Ovary (tissue), 7 donors: ENCODE measurements at regions not wholly inside any gene's neighbourhood (a gene's known extent, or its start where the extent isn't known, plus 50 kb on each side); places are given as distances from the start of the nearest gene placed in this dataset.

Experiments
- DNase-seq, 5 donors: peaks; one replicate each; pipeline ENCODE4 v3.0.0-alpha.2; 2019 to 2020
- H3K27ac ChIP-seq, 2 donors: fragments of 200-600 bp; one replicate each; pipeline versions ENCODE4 v1.5.1 to v1.8.0; 2019 to 2022
- H3K27me3 ChIP-seq: fragments of 200-600 bp; one replicate; pipeline ENCODE4 v1.8.0; 2022
- H3K36me3 ChIP-seq: fragments of 200-600 bp; sonication (generic); one replicate; pipeline ENCODE4 v1.5.1; 2019
- H3K4me1 ChIP-seq: one replicate; pipeline ENCODE4 v1.8.1; 2013; ENCODE audit warnings: mild to moderate bottlenecking, moderate library complexity; ENCODE audit not compliant: insufficient read depth
- H3K4me3 ChIP-seq: fragments of 200-600 bp; sonication (generic); one replicate; pipeline ENCODE4 v1.5.1; 2017
- H3K9me3 ChIP-seq, 2 donors: fragments of 200-600 bp in 1 of 2; sonication (generic) in 1 of 2; one replicate each; pipeline versions ENCODE4 v1.5.1 to v1.8.1; 2013 to 2019; ENCODE audit warnings: mild to moderate bottlenecking in 1 of 2, moderate library complexity in 1 of 2
- EP300 ChIP-seq: sonication (generic); formaldehyde crosslinking; IDR thresholded peaks from one replicate; pipeline ENCODE4 v1.6.1; 2017; ENCODE audit warnings: antibody characterized with exemption
- POLR2A ChIP-seq: fragments of 450-650 bp; IDR thresholded peaks from one replicate; pipeline ENCODE4 v1.6.1; 2017; ENCODE audit warnings: antibody characterized with exemption, mild to moderate bottlenecking, moderate library complexity
- WGBS, 3 donors: extraction: QIAGEN DNeasy Blood & Tissue Kit in 1 of 3; methylation state at CpG; one replicate each; pipeline versions ENCODE4 v1.1.5 to v1.1.7; 2013 to 2017; 5-methylcytosine and 5-hydroxymethylcytosine counted together
- intact Hi-C, 4 donors: fragments of 100-400 bp; cut with DNase I; formaldehyde crosslinking; loops; one replicate each; pipeline versions ENCODE4 v1.11.0 to v1.15.1; 2022 to 2023
- TF ChIP-seq, protein P1 (sequence below), 3 donors: fragments of 450-650 bp in 2 of 3; fragments of 200-600 bp in 1 of 3; IDR thresholded peaks; one replicate each; pipeline versions ENCODE4 v1.5.1 to v1.8.0; 2016 to 2022; ENCODE audit warnings: antibody characterized with exemption in 3 of 3, mild to moderate bottlenecking in 1 of 3
- donor health status: DM: no; HTN: no; CAD: no; lungs with moderate emphysema.
- donor health status: DM: no; HTN: no; CAD: no.
- donor health status: Bipolar disorder and iron deficiency.
- donor health status: DM: no; HTN: no; CAD: no.
- donor health status: DM: yes; HTN: yes; CAD: no.

DNA sequence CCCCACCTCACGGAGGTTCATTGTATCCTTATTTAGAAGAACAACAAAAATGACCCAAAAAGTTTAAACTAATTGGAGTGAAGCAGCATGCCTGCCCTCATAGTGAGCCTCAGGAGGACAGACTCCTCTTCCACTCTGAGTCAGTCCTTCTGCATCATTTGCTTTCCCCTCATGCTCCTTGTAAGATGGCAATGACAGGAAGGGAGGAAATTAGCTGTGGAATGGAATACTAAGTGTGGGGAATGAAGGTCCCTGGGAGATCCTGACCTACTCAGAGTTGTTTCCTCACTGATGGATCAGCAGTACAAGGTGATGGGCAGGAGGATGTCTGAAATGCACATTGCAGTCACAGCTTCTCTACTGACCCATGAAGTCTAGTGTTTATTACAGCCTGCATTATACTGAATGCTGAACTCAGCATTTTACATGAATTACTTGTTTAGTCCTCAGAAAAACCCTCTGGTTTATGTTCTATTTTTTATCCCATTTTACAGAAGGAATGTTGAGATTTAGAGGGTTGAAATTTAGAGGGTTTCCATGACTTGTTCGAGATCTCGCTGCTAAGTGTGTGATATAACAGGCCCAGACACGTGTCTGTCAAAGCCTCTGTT is 212.0 kb upstream of the PCSK2 start:
- intact Hi-C loops = no loop called here
- TF ChIP-seq, protein P1, sequence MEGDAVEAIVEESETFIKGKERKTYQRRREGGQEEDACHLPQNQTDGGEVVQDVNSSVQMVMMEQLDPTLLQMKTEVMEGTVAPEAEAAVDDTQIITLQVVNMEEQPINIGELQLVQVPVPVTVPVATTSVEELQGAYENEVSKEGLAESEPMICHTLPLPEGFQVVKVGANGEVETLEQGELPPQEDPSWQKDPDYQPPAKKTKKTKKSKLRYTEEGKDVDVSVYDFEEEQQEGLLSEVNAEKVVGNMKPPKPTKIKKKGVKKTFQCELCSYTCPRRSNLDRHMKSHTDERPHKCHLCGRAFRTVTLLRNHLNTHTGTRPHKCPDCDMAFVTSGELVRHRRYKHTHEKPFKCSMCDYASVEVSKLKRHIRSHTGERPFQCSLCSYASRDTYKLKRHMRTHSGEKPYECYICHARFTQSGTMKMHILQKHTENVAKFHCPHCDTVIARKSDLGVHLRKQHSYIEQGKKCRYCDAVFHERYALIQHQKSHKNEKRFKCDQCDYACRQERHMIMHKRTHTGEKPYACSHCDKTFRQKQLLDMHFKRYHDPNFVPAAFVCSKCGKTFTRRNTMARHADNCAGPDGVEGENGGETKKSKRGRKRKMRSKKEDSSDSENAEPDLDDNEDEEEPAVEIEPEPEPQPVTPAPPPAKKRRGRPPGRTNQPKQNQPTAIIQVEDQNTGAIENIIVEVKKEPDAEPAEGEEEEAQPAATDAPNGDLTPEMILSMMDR (IDR thresholded peaks at IDR 0.05) = no peak
- TF ChIP-seq POLR2A (no peak), EP300 (no peak)
- no peaks in the 10 kb centered on the region for H3K36me3 ChIP-seq
- H3K27ac ChIP-seq = no peak overlapping the region
- H3K4me1 ChIP-seq = no peaks in the 10 kb centered on the region
- 77 to 83% (median 80%) methylated on average over 4 of the region's 4 CpGs for WGBS, 3 donors
- H3K9me3 ChIP-seq = no peaks in the 10 kb centered on the region
- H3K27me3 ChIP-seq = no peaks in the 10 kb centered on the region
- DNase-seq = no peak
- H3K4me3 ChIP-seq = no peak overlapping the region

DNA sequence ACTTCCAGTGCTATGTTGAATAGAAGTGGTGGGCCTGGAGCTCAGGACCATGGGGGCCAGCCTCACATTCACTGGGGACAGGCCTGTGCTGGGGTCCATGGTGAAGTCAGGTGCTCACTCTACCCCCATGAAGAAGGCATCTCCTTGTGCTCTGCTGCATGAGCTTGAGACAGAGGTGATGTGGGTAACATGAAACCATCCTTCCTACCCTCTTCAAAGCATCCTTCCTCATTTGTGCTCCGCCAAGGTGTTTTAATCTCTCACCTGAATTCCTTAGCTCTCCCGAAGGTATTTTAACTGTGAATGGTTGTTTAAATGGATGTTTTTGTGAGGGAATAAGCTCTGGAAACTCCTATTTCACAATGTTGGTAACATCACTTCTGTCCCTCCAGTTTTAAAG is 209.6 kb upstream of the PCSK2 start:
- no peaks in the 10 kb centered on the region for H3K4me1 ChIP-seq
- TF ChIP-seq, protein P1 (IDR thresholded peaks at IDR 0.05) = no peak
- no peak for TF ChIP-seq POLR2A
- TF ChIP-seq EP300 = no peak
- no peaks in the 10 kb centered on the region for H3K27me3 ChIP-seq
- no peak overlapping the region for H3K27ac ChIP-seq
- H3K4me3 ChIP-seq = no peak overlapping the region
- intact Hi-C loops = no loop called here
- 66 to 79% (median 71%) methylated on average over 2 of the region's 2 CpGs for WGBS, 3 donors
- DNase-seq = no peak
- H3K9me3 ChIP-seq = no peaks in the 10 kb centered on the region
- H3K36me3 ChIP-seq = no peaks in the 10 kb centered on the region

DNA sequence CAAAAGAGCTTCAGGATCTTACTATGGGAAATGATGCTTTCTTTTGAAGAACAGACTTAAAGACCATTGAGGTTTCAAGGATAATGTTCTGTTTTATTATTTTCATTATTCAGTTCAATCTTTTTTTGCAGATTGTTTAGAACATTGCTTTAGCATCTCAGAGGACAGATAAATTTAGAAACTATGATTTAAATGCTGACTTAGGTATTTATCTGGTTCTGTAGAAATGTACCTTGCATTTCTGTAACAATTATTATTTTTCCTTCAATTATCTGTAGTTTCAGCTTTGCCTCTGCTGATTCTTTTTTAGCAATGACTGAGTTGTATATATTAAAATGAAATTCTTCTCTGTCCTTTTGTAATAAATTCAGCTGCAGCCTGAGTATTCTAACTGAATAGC is 205.4 kb upstream of the PCSK2 start:
- H3K4me3 ChIP-seq = no peak overlapping the region
- H3K27ac ChIP-seq = no peak overlapping the region

DNA sequence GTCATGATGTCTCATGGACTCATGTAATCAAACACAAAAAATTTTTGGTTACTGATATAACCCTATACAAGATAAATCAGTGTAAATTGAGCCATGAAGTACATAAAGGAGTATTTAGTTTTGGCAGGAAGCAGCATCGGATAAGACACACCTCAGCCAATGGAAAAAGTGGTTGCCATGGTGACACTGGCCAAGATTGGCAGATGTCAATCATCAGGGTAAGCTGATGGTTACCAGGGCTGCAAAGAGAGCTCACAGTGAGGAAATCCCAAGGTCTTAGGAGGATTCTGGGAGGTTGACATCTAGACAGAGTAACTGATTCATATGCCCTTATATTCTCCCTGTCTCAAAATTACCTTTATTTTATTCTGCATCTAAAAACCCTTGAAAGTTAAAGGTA is 203.8 kb upstream of the PCSK2 start:
- H3K27me3 ChIP-seq = no peaks in the 10 kb centered on the region
- no peaks in the 10 kb centered on the region for H3K36me3 ChIP-seq
- H3K27ac ChIP-seq = no peak overlapping the region
- WGBS, 3 donors = 71 to 88% (median 80%) methylated on average over 1 of the region's 1 CpG
- intact Hi-C loops = no loop called here
- H3K4me1 ChIP-seq = no peaks in the 10 kb centered on the region
- no peak overlapping the region for H3K4me3 ChIP-seq
- no peak for TF ChIP-seq EP300
- TF ChIP-seq, protein P1 (IDR thresholded peaks at IDR 0.05) = no peak
- no peak for TF ChIP-seq POLR2A
- no peak for DNase-seq
- no peaks in the 10 kb centered on the region for H3K9me3 ChIP-seq

More for the DNA sequence above, 205.4 kb upstream of the PCSK2 start:
- intact Hi-C loops = no loop called here
- DNase-seq = no peak
- no peaks in the 10 kb centered on the region for H3K27me3 ChIP-seq
- H3K4me1 ChIP-seq = no peaks in the 10 kb centered on the region
- TF ChIP-seq, protein P1 (IDR thresholded peaks at IDR 0.05) = no peak
- TF ChIP-seq POLR2A (no peak), EP300 (no peak)
- no peaks in the 10 kb centered on the region for H3K9me3 ChIP-seq
- no peaks in the 10 kb centered on the region for H3K36me3 ChIP-seq
